HG03442 (cell line): ENCODE measurements at regions not wholly inside any gene's neighbourhood (a gene's known extent, or its start where the extent isn't known, plus 50 kb on each side); places are given as distances from the start of the nearest gene placed in this dataset.
"Not testable (repeated sequence)": the region's sequence is repeated elsewhere in the genome, so short reads cannot be mapped to it uniquely, and the experiment has no call there.

Source experiments
- ATAC-seq: cut with Tn5 transposase; IDR thresholded peaks from one replicate; pipeline ENCODE4 v1.9.1; 2021; ENCODE audit warnings: mild to moderate bottlenecking, moderate library complexity; ENCODE audit not compliant: unreplicated experiment

DNA sequence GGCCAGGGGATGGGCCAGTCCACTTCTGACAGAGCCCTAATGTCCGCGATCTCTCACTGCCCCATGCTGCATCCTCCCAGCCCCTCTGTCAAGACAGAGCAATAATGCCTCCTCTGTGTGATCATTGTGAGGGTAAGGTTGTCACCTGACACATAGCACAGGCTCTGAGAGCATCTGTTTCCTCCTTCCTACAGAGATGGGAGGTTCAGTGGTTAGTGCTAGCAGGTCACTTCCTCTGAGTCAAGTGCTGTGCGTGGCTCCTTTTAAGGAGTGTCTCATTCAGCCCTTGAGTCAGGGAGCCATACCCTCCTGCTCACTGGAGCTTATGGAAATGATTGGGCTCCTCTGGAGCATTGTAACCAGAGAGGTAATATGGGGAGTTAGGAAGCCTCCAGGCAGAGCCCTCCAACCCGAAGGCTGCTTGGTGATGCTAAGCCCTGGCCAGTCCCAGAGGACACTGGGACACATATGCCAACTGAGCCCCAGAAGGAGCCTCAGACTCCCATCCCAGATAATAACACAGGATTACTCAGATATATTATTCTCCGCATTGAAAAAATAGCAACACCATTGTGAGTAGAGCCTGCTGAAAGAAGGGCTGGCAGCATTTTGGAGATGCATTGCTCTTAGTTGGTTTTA lies 189.0 kb downstream of the GALNT1 start:
- no peak for ATAC-seq

GRCh38 chr18:35771172-35771571 lies 189.6 kb downstream of the GALNT1 start:
- ATAC-seq: no peak

DNA sequence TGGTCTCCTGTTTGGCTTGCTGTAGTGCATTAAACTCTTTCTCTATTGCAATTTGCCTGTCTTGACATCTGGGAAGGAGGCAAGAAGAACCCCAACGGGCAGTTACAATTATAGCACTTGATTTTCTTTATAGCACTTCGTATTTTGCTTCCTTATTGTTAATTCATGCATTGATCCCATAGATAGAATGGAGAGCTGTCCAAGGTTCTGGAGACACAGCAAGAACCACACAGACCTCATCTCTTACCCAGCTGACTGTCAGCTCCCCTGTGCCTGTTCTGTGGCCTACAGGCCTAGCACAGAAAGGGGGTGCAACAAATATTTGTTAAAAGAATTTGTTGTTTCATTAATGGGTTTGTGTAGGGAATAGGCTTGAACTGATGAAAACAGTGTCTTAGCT lies 194.3 kb downstream of the GALNT1 start:
- ATAC-seq: no peak

DNA sequence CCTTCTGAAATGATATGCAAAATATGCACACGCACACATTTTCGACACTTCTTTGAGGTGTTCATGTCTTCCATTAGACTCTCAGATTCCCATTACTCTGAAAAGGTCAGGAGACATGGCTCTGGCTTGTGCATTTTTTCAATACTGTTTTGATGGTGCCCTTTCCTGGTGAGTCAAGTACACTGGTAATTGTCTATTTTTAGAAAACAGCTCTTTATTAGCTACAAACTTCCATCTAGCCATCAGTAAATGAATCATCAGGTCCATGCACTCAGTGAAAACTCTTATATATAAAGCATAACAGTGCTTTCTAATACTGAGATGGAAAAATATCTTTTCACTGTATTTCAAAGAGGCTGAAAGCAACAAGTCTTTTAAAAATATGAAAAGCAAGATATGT lies 194.9 kb downstream of the GALNT1 start:
- no peak for ATAC-seq

- no peak for ATAC-seq
These were observed 195.4 kb upstream of the RMP24 start for GRCh38 chr18:35777039-35777438.

DNA sequence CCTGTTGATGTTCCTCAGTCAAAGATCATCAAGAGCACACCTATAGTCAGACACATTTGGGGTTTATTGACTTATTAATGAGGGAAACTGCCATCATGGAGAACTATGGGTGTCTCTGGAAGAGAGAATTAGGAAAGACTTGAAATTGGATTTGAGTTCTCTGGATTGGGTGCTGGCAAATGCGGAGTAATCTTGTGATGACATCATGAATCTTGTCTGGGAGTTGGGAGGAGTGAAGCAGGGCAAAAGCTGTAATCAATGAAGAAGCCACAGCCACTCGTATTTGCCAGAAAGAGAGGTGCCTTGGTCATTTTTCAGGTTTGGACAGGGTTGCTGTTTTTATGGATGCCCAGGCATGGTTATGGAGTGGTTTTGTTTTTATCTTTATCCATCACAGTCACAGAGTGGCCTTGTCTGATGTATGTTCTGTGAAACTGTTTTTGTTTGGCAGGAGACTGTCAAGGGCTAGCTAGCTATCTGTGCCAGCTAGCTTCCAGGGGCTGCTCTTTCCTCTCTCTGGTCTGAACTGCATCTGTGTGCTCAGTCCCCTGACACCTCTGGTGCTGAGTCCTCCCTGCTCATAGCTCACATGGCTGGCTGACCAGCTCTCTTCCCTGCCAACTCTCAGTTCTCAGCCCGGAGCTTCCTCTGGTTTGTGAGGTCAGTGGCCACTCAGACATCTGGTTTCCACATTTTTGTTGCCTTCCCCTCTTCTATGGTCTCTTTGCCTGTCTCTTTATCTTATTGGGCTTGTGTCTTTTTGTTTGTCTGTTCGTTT lies 193.4 kb upstream of the RMP24 start:
- ATAC-seq: no peak

DNA sequence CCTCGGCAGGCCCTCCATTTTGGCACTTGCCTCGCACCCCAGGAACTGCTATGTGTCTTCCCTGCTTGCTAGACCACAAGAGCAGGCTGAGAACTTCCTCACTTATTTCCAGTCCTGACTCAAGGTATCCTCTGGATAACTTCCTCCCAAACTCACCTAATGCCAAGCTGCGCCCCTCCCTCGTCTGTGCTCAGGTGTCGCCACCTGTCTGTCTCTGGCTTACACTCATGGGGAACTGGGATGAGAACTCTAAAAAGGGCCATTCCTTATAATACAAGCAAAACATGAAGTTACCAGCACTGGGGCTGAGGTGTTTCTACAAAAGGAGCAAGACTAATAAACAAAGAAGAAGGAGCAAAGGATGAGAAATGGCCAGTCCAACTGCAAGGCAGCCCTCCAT lies 191.5 kb upstream of the RMP24 start:
- no peak for ATAC-seq

DNA sequence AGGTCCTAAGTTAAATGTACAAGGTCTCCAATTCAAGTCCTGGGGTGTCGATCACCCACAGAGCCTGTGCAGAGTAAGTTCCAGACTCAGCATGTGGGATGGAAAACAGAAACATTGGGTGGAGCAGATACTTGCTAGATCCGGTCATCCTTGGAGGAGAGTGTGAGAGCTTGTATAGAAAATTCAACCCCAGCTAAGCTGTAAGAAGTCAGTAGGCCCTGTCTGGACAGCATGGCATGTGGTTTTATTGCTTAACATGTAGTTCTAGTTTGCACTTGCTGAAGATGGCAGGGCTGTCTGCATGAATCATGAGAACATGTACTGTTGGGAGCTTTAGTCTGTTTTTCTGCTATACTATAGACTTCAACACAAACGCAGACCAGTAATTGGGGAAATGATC lies 189.6 kb upstream of the RMP24 start:
- ATAC-seq: no peak

DNA sequence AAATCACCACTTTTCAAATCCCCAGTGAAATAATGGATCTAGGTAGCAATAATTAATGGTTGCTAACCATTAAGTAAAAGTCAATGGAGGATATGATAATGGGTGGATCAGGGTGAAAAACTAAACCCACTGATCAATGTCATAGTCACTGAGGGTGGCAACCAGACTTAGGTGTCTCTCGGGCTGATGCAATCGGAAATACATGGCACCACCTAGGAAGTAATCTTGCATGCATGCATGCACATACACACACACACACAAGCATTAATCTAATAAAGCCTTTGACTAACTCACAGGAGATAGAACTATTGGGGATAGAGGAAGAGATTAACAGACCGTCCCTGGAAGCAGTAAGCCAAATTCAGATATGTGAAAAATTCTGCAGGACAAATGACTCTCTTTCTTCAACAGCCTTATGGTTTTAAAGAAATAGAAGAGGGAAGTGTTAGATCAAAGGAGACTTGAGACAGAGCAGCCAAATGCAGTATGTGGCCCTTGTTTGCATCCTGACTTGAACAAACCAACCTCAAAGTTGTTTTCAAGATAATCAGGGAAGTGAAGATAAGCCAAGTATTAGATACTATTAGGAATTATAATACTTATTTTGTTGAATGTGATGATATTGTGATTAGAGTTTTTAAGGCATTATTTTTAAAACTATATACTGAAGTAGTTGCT lies 186.0 kb upstream of the RMP24 start:
- no peak for ATAC-seq

DNA sequence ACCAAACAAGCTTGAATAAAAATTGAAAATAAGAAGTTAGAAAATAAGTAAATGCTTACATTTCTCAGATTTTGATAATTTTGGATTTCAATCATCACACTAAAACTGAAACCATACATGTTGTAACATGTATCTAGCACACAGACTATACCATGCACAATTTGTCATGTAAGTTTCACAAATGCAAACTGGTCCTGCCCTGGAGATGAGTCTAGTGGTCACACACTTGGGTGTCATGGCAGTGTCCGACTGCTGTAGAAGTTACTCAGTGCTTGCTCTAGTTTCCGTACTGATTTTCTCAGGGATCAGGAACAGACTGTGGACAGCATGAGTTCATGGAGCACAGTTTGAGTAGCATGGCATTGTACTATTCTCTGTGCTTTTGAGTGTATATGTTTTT lies 182.9 kb upstream of the RMP24 start:
- ATAC-seq: no peak

DNA sequence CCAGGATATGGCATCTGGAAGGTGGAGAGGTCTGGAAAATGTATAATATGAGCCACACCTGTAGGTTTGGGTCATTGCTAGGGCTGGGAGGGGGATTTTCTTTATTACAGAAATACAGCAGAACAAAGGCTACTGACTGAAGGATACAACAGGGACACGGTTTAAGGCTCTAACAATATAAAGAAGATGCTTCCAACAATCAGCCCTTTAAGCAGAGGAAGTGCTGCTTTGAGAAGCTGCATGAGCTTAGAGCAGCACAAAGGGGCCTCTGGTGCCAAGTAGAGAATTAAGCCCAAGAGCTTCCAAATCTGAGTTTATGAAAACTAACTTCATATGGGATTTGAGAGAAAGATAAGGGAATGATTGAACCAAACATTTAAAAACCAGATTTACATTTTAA lies 174.5 kb upstream of the RMP24 start:
- ATAC-seq: no peak

DNA sequence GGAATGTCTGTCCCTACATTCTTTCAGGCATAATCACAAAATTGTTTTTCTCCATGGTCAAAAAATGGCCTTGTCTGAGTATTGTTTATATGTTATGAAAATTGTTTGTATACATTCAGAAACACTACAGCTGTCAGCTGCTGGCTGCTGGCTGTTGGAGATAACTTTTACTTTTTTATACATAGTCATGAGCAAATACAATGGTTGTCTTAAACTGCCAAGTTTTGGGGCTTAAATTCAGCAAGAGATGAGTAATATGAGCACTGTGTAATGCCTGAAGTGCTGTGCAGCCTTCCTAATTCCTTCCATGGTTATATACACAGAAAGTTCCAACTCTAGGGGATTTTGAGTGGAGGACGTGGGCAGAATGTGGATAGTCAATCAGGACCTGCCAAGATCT lies 168.9 kb upstream of the RMP24 start:
- no peak for ATAC-seq

- ATAC-seq: no peak
These were observed 168.1 kb upstream of the RMP24 start for GRCh38 chr18:35804377-35804776.

GRCh38 chr18:35807811-35808335 lies 164.6 kb upstream of the RMP24 start:
- no peak for ATAC-seq

DNA sequence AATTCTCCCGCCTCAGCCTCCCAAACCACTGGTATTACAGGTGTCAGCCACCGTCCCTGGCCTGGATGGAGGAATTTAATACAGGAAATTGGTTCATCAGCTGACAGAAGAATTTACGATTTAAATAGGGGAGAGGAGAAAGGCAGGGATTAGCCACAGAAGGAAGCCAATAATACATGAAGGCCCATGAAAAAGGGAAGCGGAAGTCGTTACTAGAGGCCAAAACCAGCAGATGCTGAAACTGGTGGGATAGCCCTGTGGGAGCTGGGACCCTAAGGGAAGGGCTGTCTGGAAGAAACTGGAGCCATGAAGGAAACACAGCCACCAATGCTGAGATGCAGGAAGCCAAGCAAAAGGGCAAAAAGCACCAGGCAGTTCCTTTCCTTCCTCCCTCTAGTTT lies 163.7 kb upstream of the RMP24 start:
- ATAC-seq: no peak

DNA sequence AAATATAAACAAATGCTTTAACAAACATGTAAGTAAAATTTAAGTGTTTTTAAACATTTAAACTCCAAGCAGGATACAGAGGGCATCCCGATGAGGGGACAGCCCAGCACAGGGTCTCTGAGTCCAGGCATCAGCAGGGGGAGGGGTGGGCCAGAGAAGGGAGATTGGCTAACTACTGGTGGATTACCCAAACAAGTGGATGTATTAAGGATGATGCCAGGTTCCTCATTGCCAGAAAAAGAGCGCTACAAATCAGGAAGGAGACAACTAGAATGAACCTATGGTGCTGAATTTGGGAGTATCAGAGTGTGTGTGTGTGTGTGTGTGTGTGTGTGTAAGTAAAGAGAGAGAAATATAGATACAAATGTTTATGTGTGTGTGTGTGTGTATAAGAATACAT lies 162.0 kb upstream of the RMP24 start:
- ATAC-seq: no peak

GRCh38 chr18:35811896-35812295 lies 160.6 kb upstream of the RMP24 start:
- ATAC-seq: no peak

DNA sequence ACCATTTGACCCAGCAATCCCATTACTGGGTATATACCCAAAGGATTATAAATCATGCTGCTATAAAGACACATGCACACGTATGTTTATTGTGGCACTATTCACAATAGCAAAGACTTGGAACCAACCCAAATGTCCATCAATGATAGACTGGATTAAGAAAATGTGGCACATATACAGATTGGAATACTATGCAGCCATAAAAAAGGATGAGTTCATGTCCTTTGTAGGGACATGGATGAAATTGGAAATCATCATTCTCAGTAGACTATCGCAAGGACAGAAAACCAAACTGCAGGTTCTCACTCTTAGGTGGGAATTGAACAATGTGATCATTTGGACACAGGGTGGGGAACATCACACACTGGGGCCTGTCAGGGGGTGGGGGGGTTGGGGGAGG lies 157.5 kb upstream of the RMP24 start:
- not testable (repeated sequence) for ATAC-seq

- no peak for ATAC-seq
These were observed 156.5 kb upstream of the RMP24 start for GRCh38 chr18:35816003-35816402.

DNA sequence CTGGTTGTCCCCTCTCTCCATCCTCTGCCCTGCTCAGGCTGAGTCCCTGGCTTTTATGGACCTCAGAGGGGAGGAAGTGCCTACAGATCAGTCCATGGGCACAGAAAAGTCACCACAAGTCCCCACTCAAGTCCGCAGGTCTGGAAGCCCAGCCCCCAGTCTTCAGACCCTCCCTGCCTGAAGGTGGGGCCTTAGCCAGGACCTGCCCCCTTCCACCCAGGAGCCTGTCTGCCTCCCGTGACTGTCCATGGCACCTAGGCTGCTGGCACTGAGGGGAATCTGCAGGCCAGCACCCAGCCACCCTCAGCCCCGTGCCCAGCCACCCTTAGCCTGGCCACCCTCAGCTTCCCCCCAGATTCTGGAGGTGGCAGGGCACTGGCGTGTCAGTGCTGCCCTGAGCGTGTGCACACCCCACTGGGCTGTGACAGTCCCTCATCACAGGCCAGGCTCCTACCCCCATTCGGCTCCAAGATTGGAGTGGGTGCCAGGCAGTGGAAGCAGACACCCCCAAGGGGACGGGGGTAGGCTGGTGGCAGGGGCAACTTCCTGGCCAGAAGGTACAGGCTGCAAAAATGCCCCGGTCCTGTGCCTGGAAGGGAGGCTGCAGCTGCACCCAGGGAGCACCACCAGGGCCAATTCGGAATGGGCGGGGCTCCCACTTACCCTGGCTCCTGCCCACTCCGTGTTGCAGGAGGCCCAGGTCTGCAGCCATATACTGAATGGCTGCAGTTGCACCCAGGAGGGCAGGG lies 154.7 kb upstream of the RMP24 start:
- ATAC-seq: no peak

DNA sequence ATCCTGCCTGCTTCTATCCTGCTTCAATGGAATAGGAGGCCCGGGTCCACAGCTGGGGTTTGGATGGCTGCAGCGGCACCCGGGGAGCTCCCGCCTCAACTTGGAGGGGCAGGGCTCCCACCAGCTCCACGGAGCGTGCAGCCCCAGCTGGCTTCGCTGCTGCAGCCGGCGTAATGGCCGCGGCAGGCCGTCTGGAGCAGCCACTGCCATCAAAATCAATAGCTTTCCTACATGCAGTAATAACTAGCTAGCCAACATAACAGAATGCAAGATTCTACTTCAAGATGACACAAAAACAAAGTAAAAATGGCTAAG lies 154.2 kb upstream of the RMP24 start:
- no peak for ATAC-seq
